AG09319 (cell line): ENCODE measurements at regions not wholly inside any gene's neighbourhood (a gene's known extent, or its start where the extent isn't known, plus 50 kb on each side); places are given as distances from the start of the nearest gene placed in this dataset.

Source experiments
- DNase-seq: peaks from one replicate; pipeline ENCODE4 v3.0.0-alpha.2; 2010; ENCODE audit warnings: low read depth; ENCODE audit errors: extremely low read depth
- TF ChIP-seq, protein P1 (sequence below): IDR thresholded peaks from 2 replicates; pipeline ENCODE4 v1.5.1; 2011; ENCODE audit warnings: low read depth, mild to moderate bottlenecking, inconsistent platforms, low read length, moderate library complexity

DNA sequence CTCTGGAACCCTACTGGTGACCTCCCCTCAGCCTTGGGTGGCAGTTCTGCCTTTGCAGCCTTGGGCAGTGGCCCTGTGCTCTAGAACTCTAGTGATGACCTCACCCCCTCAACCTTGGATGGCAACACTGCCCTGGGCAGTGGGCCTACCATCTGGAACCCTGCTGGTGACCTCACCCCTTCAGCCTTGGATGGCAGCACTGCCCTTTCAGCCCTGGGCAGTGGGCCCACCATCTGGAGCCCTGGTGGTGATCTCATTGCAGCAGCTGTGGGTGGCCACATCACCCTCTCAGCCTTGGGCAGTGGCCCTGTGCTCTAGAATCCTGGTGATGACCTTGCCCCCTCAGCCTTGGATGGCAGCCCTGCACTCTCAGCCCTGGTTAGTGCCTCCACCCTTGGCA is 129.3 kb downstream of the RBMX2 start:
- no peak for DNase-seq
- TF ChIP-seq, protein P1, sequence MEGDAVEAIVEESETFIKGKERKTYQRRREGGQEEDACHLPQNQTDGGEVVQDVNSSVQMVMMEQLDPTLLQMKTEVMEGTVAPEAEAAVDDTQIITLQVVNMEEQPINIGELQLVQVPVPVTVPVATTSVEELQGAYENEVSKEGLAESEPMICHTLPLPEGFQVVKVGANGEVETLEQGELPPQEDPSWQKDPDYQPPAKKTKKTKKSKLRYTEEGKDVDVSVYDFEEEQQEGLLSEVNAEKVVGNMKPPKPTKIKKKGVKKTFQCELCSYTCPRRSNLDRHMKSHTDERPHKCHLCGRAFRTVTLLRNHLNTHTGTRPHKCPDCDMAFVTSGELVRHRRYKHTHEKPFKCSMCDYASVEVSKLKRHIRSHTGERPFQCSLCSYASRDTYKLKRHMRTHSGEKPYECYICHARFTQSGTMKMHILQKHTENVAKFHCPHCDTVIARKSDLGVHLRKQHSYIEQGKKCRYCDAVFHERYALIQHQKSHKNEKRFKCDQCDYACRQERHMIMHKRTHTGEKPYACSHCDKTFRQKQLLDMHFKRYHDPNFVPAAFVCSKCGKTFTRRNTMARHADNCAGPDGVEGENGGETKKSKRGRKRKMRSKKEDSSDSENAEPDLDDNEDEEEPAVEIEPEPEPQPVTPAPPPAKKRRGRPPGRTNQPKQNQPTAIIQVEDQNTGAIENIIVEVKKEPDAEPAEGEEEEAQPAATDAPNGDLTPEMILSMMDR: no peak

DNA sequence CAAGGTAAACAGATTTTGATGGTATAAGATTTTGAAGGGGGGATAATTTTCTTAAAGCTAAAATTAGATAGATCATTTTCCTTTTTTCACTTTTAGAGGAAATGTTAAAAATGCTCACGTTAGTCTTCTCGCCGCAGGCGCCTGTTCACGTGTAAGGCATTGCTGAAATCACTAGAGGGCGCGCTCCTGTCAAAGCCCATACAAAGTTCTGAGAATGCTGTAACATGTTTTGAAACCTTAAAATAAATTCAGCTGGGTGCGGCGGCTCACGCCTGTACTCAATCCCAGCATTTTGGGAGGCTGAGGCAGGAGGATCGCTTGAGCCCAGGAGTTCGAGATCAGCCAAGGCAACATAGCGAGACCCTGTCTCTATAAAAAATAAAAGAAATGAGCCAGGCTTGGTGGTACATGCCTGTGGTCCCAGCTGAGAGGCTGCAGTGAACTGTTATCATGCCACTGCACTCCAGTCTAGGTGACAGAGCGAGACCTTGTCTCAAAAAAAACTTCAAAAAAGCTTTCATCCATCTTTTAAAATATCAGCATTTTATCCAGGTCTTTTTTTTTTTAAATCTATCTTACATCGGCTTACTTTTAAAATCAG is 138.0 kb downstream of the RBMX2 start:
- TF ChIP-seq, protein P1: peak; percentile 72
- DNase-seq: peak; percentile 19

DNA sequence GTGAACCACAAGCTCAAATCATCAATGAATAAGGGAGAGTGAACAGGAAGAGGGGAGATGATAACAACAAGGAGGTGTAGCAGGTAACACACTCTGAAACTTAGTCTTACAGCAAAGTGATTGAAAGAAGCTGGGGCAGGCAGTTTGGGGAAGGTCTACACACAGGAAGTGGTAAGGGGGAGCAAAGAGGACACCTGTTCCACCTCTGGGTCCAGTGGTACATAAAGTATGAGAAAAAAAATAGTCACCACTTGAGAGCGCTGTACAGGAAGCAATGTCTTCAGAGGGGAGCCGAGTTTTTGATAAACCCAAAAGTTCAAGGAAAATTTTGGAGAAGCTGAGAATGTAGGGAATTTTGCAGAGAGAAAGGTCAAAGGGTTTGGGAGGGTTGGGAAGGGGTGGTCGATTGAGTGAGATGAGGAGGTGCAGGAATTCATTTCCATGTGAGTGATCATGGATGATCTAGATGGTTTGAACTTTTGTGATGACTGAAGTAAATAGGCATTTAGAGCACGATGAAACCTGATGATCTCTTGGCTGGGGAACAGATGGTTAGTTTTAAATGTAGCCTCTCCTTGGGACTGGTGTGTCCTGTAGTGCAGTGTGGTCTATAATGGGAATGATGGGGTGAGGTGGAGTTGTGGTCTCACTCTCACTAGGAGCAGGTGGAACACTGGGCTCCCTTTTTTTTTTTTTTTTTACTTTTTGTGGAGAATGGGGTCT is 142.0 kb downstream of the RBMX2 start:
- TF ChIP-seq, protein P1: no peak
- no peak for DNase-seq

DNA sequence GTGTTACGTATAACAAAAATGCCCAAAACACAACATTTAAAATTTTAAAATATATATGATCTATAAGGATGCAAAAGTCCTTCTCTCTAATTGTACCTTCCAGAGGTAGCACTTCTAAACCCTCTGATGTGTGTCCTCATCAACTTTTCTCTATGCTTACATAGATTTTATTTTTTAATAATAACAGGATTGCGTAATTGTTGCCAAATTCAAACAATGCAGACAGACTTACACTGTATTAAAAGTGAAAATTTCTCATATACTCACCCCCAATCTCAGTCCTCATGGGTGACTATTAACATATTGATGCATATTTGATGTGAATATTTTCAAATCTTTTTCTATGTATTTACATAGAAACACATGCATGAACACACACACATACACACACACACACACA is 144.0 kb downstream of the RBMX2 start:
- TF ChIP-seq, protein P1: no peak
- no peak for DNase-seq

DNA sequence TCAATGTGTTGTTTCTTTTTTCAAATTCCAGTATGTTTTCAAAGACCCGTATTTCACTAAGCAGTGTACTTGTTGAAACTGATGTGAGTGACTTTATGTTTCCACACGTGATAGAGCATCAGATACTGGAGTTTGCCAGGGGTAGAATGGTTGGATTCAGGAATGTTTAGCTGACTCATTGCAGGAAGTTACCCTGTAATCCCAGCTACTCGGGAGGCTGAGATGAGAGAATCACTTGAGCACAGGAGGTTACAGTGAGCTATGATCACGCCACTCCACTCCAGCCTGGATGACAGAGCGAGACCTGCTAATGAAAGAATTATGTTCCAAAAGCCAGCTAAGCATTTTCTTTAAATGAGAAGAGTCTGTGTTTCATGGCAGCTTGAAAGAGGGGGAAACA is 147.6 kb downstream of the RBMX2 start:
- DNase-seq: peak; percentile 16

DNA sequence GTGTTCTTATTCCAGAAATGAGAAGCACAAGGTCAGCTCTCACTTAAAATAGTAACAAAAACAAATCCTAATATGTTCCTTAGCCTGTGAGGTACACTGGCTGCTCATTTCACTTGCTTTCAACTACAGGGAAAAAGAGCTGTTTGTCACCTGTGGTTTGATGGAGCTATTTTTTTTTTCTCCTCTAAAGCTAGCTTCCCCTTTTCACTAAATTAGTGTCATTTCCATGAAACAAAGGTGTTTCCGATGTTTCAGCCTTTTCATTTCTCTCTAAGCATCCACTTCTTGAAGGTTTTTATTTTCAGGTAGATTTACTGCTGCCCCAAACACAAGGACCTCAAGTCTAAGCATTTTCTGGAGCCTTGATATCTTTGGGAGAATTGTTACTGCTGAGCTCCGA is 148.6 kb downstream of the RBMX2 start:
- no peak for DNase-seq
- TF ChIP-seq, protein P1: no peak

DNA sequence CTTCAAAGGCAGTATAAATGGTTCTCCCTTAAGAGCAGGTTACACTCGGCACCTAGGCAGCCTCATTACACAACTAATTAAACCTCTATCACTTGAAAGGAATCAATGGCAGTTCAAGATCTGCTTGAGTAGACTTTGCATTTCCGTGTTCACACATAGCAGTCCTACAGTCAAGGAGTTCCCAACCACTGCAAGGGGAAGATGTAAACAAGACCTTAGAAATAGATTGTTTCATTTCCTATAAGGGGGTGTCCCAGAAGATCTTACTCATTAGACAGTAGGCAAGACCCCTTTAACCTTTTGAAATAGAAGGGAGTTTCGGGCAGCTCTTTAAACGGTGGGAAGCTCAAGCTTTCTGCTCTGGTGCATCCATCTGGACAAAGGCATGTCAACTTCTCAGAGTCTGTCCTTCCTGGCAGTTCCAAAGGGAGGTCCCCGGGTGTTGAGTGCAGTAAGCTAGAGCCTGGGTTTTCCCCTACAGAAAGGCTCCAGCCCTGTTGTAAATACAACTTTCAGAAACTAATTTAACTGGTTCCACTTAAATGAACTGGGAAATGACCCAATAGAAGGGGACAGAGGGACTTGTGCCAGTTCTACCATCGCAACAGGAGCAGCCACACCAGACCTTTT is 150.8 kb downstream of the RBMX2 start:
- DNase-seq: no peak
- TF ChIP-seq, protein P1: no peak
